IMR-90 (cell line): ENCODE measurements at regions not wholly inside any gene's neighbourhood (a gene's known extent, or its start where the extent isn't known, plus 50 kb on each side); places are given as distances from the start of the nearest gene placed in this dataset.

Source experiments
- POLR2A ChIP-seq: IDR thresholded peaks from 2 replicates; pipeline ENCODE4 v1.6.1; 2012; ENCODE audit warnings: mild to moderate bottlenecking, low read depth, low read length
- USF2 ChIP-seq: fragments of 150-350 bp; IDR thresholded peaks from 2 replicates; pipeline ENCODE4 v1.6.1; 2017; ENCODE audit warnings: mild to moderate bottlenecking, antibody characterized with exemption, low read length, low read depth

GRCh38 chr18:75625966-75626365 is 198.5 kb upstream of the SMIM21 start:
- TF ChIP-seq USF2 (no peak), POLR2A (no peak)
